ENCODE measurements at regions not wholly inside any gene's neighbourhood (a gene's known extent, or its start where the extent isn't known, plus 50 kb on each side); places are given as distances from the start of the nearest gene placed in this dataset.

DNA sequence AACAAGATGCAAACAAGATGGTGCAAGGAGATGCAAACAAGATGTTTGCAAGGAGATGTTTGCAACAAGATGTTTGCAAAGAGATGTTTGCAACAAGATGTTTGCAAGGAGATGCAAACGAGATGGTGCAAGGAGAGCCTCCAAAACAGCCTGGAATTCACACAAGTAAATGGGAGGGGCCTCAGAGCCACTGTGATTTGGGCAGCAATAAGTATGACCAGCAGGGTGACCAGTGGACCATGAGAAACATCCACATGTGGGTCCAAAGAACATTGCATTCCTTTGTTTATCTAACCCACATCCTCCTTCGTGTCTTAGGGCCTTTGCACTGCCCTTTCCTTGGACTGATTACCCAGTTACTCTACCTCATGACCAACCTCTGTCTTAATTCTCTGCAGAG lies 162.9 kb downstream of the PLPP3 start:
- no peak for DNase-seq

DNA sequence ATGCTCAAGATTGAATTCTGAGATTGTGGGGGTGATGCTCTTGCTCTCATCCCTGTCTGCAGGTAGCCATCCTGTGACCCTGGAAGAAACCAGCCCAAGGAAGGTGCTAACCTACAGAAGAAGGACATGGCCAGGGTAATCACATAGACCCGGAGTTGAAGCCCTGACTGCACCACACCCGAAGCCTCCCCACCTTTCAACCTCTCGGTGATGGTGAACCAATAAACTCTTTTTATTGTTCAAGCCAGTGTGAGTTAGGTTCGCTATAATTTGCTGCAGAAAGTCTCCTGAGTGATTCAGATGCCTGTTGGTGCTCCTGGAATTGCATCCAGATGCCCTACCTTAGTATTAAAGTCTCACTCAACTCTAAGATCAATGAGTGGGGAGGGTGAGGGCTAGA lies 163.6 kb downstream of the PLPP3 start:
- DNase-seq = no peak

DNA sequence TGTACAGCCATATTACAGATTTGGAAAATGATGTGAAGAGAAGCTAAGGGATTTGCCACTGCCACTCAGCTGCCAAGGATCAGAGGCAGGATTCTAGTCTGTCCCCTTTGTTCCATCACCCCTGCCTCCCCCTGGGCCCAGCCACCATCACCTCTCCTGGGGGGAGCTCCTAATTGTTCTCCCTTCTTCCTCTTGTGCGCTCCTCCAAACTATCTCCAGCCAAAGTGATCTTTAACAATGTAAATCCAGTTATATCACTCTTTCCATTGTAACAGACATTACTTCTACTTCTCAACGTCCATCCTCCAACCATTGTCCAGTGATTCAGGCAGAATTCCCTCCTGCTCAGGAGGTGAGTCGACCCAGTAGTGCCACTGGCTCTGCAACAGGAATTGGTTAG lies 164.1 kb downstream of the PLPP3 start:
- no peak for DNase-seq

DNA sequence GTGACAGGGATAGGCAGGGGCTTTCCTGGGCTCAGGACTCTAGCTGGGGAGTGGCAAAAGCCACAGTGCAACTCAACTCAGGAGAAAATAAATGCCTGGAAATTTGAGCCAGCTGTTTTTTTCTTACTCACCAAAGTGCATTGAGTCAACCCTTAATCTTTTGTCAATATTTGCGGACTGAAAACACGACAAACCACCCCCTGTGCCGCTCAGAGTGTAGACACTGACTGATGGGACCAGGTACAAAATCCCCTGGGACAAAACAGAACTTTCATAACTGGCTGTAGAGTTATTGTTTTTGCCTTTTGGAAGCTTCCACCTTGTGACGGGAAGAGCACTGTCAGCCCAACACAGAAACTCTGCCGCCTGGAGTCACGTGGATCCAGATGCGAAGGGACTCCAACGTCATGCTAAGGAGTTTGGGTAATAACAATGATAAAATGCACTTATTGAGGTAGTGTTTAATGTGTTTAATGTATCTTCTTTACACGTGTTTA lies 164.6 kb downstream of the PLPP3 start:
- DNase-seq = peak in 1 of 2 experiments; percentile 43

DNA sequence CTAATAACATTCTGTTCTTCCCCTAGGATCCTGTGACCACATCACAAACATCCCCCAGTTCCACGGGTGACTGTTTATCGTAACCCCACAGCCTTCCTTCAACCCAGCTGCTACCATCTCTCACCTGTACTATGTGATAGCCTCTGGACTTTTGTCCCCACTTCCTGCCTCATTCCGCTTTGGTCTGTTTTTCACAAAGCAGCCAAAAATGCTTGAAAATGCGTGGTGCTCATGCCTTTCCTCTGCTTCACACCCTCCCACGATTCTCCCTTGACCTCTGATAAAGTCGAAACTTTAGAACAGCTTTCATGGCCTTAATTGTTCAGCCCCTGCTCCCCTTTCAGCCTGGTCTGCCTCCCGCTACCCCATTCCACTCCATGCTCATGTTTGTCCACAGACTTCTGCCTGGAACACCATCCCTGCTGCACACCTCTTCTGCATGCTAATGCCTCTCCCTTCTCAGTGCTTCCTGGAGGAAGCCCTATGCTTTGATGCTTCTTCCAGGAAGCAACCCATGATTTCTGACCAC lies 165.6 kb downstream of the PLPP3 start:
- no peak for DNase-seq

DNA sequence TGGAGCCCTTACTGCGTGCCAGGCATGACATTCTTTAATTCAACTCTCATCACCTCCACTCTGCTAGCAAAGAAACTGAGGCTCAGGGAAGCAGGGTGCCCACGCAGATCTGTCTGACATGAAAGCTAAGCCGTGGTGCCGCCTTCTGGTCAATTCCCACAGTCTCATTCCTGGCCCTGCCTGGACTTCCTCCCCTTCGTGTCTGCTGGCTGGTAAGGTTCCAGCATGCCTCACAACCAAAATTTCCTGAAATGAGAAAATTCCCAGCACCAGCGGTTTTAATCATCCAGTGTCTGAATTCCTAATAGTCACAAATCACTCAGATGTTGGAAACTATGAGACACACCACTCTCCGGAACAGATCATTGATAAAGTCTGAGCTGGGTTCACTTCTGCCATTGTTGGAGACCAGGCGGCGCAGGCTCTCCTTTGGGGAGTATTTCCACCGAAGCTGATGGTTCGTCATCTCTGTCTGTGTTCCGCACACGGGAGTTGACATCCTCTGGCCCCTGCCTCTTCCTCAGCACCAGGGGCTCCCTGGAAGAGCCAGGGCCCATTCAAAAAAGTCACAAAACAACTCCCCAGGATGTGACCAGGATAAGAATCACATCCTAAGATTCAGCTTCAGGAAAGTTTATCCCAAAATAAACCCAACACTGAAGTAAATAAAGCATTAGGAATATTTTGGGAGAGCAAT lies 167.7 kb downstream of the PLPP3 start:
- DNase-seq = no peak

DNA sequence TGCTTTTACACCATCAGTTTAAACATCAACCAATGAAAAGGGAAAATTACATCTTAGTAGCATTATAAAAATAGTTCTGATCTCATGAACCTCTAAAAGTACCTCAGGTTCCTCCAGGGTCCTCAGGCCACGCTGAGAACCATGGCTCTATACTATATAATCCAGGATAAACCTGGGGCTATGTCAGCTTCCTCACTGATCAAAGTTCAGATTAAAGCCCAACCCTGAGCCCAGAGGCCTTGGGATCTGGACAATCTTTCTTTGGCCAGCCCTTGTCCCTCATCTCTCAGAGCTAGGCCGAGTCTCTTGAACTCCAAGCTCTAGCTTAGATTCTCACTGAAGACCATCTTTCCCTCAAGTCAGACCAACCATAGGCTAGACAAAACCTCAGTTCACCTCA lies 168.3 kb downstream of the PLPP3 start:
- DNase-seq = no peak

DNA sequence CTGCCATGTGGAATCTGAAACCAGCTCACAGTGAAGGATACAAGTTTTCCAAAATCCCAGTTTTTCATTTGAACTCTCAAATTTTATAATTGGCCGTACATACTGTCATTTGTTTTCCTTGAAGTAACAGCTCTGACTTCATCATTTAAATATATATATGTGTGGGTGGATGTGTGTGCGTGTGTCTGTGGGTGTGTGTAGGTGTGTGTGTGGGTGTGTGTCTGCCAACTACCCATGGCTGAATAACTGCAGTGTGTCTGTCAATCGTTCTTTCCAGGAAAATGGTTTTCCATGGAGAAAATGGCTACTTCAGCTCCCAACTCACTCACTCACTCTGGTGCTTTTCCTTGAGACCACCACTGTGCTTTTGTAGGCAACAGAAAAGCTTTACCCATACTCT lies 169.0 kb downstream of the PLPP3 start:
- DNase-seq = no peak

DNA sequence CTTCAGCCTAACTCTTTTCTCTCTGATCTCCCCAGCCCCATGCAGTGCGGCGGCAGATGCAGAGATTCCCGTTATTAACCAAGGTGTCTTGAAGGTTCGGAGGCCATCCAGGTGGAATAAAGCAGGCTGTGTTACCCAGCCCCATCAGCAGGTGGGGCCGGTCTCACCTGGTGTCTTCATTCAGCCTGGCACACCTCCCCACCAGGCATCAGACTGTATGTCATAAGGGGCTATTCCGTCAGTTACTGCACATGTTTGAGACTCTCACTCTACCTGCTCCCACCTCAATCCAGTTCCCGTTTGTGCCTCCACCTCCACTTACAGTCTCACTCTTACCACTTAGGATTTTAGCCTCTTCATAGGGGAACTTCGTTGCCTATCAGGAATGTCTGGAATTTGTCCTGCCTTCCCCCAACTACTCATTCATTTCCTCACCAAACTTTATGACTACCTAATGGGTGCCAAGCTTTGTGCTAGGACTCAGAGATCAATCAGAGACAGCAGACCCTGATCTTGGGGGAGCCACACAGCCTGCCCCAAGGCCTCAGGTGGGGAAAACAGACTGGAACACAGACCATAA lies 170.2 kb downstream of the PLPP3 start:
- DNase-seq = no peak

DNA sequence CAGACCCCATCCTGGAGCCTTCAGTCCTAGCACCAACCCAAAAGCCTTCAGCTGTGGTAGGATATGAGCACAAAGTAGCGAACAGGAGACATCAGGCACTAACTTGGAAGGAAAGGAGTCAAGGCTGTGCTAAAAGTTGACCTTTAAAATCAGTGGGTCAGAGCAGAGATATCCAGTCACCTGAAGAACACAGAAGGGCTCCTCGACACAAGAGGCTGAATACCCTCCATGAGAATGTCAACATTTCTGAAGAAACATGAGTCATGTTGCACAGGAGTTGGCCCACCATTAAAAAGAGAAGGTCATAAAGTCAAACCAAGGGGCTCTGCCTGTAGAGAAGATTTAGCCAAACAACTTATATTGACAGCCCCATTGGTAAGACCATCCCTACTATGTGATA lies 172.5 kb downstream of the PLPP3 start:
- no peak for DNase-seq

DNA sequence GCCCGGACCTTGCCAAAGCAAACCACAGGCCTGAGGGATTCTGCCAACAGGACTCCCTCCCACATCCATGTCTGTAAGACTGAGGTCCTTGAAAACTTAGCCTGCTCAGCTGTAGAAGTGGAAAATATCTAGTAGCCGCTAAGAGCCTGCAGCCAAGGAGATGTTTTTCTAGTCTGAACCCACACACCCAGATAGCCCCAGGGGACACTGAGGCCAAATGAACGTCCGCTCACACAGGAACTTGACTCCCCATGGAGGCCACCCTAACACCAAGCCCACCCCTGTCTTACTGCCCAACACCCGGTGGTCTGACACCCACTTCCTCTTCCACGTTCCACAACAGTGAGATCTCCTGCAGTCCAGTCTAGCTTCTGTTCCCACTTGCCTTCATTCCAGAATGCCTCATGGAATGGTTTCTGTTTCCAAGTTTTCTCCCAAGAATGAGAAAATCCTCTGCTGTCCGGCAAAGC lies 174.8 kb downstream of the PLPP3 start:
- no peak for DNase-seq

DNA sequence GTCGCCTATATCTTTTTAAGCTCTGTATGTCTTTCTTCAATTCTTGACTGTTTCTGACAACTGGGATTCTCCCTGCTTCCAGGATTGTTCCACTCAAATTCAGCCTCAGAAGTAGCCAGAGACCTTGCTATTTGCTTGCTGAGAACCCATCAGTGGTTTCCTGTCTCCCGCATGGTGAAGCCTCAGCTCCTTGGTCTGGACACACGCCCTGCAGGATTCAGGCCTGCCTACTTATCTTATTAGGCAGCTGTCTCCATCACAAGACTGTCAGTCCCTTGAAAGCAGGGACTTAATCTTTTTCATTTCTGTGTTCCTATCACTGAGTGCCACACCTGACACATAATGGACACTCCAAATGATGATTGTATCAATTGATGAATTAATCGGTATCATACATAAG lies 175.3 kb downstream of the PLPP3 start:
- no peak for DNase-seq

DNA sequence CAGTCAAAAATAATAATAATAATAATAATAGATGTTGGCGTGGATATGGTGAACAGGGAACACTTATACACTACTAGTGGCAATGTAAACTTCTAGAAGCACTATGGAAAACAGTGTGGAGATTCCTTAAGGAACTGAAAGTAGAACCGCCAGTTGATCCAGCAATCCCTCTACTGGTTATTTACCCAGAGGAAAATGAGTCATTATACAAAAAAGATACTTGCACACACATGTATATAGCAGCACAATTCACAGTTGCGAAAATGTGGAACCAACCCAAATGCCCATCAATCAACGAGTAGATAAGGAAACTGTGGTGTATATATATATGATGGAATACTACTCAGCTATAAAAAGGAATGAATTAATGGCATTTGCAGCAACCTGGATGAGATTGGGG lies 176.0 kb downstream of the PLPP3 start:
- DNase-seq = no peak

DNA sequence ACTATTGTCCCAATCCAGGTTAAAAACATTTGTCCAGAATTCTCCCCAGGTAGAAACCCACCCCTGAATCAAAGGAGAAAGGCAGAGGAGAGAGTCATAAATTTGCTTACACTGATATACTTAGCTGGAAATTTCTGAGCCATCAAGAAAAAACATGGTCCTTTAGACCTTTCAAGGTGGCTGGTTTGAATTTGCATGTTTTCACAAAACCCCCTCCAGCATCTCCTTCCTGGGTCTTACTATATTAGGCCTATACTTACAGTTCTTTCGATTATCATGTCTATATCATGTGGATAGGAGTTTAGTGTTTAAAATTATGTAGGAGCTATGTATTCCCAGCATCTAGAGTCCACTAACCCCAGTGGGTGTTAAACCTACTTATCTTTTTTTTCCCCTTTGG lies 178.2 kb downstream of the PLPP3 start:
- DNase-seq = no peak

DNA sequence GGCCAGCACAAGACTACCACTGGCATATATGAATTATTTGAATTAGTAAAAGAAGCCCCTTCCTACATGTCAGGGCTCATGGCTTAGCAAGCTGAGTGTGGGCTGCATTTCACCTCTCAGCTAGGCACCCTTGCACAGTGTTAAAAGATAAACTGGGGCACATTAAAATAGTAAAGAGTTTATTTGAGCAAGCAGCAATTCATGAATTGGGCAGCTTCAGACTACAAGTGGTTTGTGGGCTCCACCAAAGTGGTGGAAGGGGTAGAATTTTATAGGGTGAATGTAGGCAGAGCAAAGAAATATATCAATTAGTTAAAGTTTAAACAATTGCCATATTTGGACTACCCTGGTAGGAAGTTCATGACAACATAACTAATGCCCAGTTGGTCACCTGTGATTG lies 178.8 kb downstream of the PLPP3 start:
- DNase-seq = no peak

DNA sequence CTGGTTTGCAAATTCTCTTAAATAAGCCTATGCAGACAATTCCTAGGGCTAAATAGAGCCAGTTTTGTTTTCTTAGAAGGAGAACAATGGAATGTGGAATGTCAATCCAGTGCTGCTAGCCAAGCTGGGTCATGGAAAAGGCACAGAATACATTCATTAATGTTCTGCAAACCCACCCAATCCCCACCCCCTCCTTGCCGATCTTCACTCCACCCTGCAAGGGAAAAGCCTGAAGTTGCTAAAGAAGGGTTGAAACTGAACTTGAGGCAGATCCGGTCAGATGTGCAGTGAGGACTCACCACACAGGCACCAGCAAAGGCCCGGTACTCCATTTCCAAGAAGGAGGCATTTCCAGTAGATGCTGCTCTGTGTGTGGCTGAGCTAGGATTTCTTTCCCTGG lies 179.6 kb downstream of the PLPP3 start:
- no peak for DNase-seq

DNA sequence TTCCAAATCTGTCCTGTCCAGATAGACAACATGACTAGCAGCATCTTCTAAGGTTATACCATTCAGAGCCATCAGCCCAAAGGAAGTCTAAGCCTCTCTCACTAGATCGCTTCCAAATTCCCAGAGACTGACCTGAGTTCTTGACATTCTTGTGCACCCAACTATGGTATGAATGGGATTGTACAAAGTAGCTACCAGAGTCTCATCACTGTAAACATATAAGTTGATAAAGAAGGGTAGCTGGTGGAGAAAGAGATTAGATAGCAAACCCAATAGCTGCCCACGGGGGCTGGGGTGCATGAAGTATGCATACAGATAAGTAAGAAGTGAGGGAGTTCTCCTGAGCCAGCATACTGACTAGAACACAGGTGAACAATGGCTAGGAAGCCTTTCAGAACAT lies 180.0 kb downstream of the PLPP3 start:
- DNase-seq = no peak

DNA sequence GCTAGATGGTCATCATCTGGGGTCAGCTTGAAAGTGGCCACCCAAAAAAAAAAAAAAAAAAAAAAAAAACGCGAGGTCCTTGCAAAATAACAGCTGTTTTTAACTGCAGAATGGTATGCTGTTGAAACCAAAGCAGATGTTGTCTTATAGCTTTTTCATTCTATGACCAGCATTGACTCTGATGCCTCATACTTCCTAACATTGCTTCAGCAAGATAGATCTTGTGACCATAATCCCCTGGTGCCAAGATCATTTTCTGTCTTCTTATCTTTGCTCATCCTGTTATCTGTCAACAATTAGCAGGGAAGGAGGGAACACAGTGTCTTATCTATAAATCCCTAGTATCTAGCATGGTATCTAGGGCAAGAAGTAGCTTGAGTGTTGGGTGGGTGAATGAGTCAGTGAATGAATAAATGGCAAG lies 181.5 kb downstream of the PLPP3 start:
- DNase-seq = no peak

DNA sequence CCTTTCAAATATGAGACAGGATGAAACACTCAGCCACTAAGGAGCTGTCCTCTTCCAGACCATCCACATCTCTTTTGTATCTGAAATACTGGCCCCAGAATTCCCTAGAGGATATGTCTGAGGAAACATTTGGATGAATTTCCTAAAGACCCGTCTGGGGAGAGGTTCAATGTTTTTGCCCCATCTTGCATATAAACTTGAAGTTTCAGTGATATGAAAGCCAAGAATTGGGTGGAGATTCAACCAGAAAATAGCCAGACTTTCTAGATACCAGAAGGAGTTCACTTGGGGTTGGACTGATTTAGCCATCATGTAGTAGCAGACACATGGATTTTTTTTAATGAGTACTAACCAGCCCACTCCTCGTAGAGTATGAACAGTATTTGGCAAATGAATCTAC lies 182.0 kb downstream of the PLPP3 start:
- DNase-seq = no peak

DNA sequence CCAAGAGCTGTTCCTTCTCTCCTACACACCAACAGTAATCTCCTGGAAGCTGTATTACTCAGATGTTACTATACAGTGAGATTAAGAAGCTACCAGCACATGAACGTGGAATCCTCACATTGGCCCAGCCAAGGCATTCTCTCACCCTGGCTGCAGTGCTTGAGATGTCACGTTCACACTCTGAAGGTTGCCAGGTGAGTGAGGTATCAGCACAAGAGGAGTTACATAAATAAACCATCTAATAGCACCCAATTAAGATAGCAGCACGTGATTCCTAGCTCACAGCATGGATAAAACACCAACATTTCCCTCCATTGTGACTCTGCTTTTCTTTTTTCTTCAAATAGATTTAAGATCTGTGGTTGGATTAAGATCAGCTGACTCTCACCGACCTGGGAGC lies 182.8 kb downstream of the PLPP3 start:
- no peak for DNase-seq

DNA sequence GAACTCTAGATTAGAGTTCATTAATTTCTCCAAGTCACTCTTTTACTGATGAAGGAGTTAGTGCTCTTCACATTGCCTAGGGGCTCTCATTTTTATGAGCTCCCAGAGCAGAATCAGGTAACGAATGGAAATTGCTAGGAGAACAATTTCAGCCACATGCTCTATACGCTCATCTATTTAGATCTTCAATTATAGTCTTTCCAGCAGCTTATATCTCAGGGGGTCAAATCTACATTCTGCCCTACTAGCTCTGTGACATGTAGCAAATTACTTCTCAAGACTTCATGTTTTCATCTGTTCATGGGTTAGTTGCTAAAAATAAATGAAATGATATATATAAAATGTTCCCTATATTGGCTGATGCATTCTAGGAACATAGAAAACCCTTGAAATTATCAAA lies 183.6 kb downstream of the PLPP3 start:
- DNase-seq = no peak

DNA sequence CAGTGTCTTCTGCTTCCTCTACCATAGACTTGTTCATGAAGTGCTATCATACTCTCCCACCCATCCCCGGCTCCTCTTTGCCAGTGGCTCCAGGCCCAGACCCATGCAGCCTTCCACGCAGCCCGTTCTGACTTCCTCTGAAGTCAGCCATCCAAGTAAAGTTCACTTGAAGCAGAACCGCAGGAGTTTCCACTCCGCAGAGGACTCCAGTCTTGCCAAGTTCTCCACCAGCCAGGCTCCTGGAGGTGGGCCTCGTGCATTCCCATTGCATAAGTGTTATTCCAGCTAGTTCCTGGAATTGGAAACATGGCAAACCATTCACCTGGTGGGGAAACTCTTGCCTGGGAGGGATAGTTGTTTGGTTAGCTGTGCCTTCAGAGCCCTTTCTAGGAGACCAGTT lies 185.1 kb downstream of the PLPP3 start:
- DNase-seq = no peak

DNA sequence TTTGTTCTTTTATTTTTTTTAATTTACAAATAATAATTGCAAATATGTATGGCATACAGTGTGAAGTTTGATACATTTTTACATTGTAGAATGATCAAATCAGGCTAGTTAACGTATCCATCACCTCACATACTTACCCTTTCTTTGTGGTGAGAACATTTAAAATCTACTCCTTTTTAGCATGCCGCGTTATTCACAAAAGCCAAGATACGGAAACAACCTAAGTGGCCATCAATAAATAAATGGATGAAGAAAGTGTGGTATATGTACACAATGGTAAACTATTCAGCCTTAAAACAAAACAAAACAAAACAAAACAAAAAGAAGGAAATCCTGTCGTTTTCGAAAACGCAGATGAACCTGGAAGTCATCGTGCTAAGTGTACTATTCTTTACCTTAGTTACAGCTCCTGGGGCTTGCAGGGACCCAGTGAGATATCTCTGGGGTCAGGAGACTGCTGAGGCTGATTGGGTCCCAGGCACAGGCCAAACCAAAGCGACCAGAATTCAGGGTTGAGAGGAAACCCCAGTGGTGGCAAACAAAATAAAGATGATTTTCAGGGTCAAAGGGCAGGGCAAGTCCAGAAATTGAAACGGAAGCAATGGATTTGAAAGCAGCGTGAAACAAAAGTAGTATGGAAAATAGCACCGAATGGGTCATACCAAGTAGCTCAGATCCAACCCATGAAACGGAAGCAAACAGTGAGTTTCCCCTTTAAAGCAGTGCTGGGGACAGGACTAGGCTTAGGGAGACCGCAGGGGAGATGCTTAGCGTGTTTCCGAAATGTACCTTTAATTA lies 188.2 kb downstream of the PLPP3 start:
- DNase-seq = no peak

Data from NCI-H1930 (cell line).